Fibroblast of skin of left biceps (primary cell): ENCODE measurements at regions not wholly inside any gene's neighbourhood (a gene's known extent, or its start where the extent isn't known, plus 50 kb on each side); places are given as distances from the start of the nearest gene placed in this dataset.
A peak's percentile ranks its signal among the peaks of the same experiment; 100 is the strongest.
"Not testable (repeated sequence)": the region's sequence is repeated elsewhere in the genome, so short reads cannot be mapped to it uniquely, and the experiment has no call there.

Experiments
- DNase-seq, 2 experiments: peaks; one replicate each; pipeline ENCODE4 v3.0.0-alpha.2; 2013; ENCODE audit warnings: low read depth in 2 of 2

DNA sequence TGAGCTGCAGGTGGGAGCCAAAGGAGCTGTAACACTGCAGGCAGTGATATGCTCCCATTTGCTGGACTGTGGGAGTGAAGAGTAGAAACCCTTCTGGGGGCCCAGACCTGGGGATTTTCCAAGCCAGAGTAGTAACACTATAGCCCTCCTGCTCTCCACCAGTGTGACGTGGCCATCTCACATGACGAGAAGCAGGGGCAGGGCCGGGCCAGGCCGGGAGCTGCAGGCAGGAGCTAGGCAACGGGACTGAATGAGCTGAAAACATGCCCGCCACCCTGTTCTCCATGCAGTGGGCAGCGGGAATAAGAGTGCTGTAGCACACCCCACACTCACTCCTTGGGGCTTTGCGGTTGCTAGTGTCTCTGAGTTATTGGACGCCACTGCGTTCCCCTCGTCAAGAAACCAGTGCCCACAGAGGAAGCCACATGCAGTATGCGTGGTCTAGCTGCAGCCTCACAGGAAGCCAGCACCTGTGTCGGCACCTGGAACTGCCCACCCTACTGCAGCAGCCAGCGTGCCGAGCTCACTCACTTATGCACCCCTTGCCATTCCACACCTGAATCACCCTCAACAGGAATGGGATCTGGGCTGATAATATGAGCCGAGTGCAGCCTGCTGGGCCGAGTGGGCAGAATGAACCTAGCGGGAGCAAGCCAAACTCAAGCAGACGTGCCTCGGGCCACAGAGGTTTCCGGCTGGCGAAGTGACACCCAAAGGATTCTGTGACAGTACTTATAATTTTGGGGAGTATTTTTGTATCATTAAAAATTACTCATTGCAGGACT, 1389.6 kb downstream of the KCNT2 start:
- DNase-seq, result no peak

DNA sequence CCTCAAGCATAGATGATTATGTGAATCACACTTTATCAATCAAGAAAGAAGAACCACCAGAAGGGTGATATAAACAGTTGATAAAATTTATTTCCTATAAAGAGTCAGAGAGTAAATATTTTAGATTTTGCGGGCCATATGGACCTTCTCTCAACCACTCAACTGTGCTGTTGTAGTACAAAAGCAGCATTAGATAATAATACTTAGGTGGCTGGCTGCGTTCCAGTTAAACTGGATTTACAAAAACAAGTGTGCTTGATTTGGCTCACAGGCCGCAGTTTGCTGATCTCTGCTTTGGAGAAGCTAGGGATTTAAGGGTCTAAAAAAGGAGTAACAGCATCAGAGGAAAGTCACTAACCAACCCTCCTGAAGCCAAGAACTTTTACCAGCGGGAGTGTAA, 1406.0 kb downstream of the KCNT2 start:
- DNase-seq, result no peak

DNA sequence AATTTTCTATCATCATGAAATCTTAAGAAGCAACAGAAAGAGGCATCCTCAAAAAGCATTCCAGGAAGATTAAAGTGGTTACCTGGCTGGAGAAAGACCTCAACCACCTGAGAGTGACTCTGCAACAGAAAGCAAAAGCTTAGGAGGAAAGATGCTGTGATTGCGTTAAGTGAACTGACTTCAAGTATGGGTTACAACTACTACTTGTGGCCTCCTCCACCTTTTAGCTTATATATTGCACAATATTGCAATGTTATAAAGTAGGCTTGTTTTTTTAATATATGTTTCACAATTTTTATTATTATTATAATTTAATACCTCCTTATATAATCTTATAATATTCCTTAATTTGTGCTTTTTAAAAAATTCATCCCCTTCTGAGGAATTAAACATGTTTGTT, 1407.5 kb downstream of the KCNT2 start:
- DNase-seq, result no peak

DNA sequence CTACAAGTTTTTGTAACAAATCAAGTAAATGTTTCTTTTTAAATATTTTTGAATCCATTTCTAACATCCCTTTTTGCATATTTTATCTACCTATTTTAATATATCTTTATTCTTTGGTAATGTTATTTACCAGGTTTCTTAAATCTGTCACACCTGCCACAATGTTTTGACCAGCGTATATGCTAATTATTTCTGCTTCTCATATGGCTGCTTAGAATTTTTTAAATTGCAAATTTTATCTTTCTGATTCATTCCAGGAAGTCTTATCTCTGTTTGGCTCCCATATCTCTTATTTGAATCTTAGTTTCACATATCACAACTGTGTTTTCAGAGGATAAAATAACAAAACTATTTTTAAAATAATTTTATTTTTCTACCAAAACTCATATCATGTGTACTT, 1411.1 kb downstream of the KCNT2 start:
- no peak for DNase-seq

DNA sequence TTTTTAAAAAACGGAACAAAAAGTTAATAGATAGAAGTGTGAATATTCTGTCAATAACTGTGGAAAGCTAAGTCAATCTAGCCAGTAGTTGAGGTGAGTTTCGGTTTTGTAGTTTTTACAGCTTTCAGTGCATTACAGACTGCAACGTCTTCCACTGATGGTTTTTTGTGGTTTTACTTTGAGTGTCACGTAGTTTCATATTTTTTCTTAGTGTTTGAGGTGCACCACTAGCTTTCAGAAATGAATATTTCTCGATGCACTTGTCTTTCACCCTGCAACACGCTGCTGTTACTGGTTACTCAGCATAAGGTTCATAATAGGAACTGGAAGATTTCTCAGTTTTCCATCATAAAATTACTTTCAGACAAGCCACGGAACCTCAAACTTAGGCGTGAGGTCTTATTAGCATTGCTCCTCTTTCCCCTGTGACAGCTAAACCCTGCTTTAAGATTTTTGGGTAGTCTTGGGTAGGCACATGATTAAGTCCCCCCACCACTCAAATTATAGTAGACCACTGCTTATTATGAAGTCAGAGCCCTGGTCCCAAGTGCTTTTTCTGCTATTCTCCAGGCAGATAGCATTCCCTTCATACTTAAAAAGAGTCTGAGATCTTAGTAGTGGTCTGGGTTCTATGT, 1412.7 kb downstream of the KCNT2 start:
- DNase-seq, result no peak

DNA sequence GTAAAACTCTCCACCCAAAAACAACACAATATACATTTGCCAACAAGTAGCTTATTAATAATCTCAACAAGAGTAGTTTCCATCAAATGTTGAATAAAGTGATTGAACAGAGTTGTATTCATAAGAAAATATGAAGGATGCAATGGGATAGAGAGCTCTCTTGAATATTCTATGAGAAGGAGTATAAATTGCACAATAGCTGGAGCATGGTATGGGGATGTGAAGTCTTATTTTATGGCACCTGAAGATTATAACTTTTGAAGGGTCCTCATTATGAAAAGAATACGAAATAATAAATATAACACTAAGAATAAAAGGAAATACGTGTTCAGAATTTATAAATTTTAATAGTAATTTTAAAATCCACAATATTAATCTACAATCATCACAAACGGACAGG, 1415.1 kb downstream of the KCNT2 start:
- no peak for DNase-seq

DNA sequence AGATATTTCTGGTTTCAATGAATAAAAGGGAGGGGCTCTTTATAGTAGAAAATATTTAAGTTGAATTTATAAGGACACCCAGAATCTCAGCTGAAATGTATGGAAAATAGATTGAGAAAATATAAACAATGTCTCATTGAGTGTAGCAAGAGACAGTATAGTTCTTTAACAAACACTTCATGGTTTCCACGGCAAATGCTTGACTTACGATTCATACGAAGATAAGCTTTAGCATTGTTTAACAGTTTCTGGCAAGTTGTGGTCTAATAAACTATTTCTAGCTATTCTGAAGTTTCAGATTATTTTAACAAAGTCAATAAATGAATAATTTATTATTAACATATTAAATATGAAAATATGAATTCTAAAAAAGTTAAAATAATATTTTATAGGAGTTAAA, 1419.4 kb downstream of the KCNT2 start:
- peak in 1 of 2 experiments; percentile 10 for DNase-seq

DNA sequence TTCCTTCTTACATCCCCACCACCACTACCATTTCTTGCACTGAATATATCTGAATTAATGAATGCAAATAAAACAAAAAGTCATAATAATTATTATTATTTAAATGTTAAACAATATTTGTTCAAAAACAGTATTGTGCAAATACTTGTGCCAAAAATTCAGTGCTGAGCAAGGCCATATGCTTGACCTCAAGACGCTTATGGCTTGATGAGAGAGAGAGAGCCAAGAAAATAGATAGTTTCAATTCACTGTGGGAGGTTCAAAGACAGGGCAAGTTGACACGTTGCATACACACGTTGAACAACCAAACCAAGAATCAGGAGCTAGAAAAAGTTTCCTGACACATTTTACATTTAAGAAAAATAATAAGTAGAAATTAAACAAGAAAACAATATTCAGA, 1421.7 kb downstream of the KCNT2 start:
- DNase-seq, result no peak

DNA sequence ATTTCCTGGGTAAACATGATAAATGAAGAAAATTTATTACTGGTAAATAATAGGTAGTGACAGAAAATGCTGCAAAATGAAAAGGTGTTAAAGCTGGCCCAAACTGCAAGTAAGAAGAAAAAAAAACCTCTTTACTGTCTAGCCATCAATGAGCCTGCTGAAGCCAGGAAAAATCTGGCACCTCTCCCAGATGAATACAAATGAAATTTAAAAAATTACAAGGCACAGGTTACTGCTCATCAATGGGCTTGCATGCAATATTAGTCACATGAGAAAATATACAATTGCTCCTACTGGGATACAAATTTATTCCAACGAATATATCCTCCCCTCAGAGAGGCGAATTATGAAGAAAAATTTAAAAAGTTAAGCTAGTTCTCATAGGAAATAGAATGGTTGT, 1422.5 kb downstream of the KCNT2 start:
- peak in 1 of 2 experiments; percentile 3 for DNase-seq

DNA sequence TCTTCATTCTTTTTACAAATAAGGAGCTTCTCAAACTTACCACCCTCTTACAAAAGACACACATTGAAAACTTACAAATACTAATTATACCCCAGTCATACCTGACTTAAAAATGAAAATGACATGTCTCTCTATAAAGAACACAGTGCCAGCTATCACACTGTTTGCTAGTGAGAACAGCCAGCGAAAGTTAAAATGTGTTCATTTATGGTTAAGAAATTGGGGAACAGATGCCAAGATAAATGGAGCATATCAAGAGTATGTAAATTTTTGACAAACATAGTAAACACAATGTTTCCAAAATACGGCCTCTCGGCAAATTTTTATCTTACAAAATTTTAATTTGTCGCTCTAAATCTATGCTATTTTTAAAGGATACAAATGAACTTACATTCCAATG, 1422.9 kb downstream of the KCNT2 start:
- DNase-seq, result no peak

DNA sequence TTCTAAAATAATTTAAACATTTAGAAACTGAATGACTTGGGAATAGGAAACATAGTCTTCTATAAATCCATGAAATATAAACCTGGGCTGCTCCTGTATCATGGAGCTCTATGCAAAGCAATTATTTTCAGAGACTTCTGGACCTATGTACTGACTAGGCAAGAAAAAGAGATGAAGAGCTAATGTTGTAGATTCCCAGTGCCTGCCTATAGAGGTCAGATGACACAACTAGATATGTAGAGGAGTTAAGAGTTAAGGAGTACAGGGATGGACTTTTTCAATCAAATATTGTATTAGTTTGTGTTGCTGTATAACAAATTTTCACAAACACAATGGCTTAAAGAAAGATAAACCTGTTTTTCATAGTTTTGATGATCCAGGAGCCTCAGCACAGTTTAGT, 1434.5 kb downstream of the KCNT2 start:
- no peak for DNase-seq

DNA sequence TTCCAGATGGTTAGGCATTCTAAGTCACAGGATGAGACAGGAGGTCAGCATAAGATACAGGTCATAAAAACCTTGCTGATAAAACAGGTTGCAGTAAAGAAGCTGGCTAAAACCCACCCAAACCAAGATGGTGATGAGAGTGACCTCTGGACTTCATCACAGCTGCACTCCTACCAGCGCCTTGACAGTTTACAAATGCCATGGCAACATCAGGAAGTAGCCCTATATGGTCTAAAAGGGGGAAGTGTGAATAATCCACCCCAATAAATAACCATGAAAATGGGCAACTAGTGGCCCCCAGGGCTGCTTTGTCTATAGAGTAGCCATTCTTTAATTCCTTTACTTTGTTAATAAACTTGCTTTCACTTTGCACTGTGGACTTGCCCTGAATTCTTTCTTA, 1448.4 kb downstream of the KCNT2 start:
- not testable (repeated sequence) for DNase-seq

DNA sequence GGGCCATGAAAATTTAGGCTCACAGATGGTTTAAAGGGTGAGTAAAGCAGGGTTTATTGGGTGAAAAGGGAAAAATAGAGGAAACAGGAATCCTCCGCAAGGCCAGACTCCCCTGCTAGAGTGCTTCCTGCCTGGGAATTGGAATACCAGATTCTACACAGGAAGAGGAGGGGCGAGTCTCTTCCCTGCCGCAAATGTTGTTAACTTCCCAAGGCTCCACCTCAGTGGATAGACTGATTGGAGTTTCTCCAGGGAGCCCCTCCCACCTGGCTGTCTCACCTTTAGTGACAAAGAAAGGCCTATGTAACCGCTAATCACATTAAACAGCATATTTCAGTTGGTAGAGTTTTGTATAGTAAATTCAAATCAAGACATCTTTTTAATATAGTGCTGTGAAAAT, 1450.1 kb downstream of the KCNT2 start:
- DNase-seq, result no peak

DNA sequence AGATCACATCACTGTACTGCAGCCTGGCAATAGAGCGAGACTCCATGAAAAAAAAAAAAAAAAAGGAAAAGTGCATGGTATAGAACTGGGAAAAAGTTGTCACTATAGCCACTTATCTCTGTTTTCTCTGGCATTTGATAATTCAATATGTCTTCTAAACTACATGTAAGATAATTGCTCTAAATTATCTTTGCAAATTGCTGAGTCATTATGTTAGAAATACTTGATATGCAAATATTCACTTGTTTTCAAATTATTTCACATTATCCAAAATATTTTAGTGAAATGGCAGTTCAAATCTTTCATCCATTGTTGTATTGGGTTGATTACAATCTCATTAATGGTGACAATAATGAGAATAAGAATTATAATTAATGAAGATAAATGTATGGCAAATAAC, 1455.1 kb downstream of the KCNT2 start:
- DNase-seq, result no peak

DNA sequence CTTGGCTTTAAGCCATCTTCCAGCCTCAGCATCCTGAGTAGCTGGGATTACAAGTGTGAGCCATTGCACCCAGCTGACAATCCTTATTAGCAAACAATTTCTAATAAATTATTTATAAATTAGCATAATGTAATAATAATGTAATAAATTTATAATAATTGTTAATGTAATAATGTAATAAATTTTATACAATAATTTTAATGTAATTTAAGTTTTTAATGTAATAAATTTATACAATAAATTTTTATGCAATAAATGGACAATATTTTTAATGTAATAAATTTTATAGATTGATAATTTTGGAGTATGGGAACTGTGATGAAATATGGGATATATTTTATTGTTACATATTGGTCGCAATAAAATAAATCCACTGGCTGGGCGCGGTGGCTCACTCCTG, 1457.5 kb downstream of the KCNT2 start:
- DNase-seq, result no peak

DNA sequence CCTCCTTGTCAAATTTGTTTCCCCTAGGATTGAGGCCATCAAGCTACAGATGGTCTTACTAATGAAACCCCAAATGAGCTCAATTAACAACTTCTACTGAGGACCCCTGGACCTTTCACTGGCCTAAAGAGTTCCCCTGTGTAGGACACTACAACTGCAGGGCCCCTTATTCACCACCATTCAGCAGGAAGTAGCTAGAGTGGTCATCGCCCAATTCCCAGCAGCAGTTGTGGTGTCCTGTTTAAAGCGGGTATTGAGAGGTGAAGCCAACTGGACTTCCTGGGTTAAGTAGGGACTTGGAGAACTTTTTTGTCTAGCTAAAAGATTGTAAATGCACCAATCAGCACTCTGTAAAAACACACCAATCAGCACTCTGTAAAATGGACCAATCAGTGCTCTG, 1466.9 kb downstream of the KCNT2 start:
- DNase-seq, result no peak

DNA sequence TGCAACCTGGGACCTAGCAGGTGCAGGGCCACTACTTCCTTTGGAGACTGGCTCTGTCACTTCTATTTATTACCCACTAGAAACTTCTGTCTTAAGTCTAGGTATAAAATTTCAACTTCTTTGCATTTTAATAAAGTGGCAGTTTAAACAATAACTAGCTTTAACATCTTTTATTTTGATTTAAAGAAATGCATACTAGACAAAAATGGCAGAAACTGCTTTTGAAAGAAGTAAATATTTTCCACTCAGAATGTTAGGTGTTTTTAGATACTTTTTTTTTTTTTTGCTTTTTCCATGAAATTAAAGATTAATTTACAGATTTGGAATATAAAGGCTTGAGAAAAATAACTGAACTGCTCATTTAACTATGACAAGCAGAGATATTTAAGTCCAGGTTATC, 1477.6 kb downstream of the KCNT2 start:
- no peak for DNase-seq

DNA sequence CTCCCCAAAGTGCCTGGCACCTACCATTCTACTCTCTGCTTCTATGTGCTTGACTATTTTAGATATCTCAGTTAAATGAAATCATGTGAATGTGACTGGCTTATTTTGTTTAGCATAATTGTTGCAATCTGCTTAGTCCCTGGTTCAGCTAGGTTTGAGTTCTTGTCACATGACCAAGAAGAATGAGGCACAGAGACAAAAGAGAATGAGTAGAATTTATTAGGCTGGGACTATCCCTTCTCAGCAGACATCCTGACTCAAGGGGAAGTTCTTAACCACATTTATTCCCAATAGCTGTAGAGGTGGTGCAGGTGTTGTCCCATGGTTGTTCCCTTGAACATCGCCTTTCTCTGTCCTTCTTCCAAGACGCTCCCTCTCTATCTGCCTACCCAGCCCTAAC, 1485.7 kb downstream of the KCNT2 start:
- DNase-seq, result no peak

DNA sequence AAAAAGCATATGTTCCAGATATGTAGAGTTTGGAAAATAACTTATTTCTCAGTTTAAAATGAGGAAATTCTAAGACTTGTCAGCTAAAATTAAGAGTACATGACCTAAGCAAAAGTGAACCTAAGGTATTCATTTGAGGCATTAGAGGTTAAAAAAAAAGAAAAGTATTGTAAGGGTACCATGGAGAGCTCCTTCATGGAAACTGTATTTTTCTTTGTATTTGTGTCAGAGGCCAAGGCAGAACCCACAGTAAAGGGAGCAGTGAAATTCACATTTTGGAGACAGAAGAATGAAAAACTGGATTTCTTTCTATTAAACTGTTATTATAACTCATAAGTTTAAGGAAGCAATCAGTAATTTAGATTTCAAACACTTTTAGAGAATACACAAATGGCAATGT, 1494.8 kb downstream of the KCNT2 start:
- DNase-seq, result no peak

DNA sequence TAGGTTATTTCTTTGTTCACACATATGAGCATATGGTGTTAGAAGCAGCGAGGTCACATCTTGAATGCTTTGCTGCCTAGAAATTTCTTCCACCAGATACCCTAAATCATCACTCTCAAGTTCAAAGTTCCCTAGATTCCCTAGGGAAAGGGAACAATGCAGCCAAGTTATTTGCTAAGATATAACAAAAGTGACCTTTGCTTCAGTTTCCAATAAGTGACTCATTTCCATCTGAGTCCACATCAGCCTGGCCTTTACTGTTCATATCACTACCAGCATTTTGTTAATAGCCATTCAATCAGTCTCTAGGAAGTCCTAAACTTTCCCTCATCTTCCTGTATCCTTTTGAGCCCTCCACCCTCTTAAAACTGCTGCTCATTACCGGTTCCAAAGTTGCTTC, 1502.5 kb downstream of the KCNT2 start:
- DNase-seq, result no peak

DNA sequence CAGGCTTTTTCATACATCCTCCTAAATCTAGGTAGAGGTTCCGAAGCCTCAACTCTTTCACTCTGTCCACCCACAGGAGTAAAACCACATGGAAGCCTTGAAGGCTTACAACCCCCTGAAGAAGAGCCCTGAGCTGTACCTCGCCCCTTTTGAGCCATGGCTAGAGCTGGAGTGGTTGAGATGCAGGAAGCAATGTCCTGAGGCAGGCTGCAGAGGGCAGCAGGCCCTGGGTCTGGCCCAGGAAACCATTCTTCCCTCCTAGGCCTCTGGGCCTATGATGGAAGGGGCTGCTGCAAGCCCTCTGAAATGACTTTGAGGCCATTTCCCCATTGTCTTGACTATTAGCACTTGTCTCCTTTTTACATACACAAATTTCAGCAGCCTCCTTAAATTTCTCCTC, 1503.0 kb downstream of the KCNT2 start:
- DNase-seq, result no peak

DNA sequence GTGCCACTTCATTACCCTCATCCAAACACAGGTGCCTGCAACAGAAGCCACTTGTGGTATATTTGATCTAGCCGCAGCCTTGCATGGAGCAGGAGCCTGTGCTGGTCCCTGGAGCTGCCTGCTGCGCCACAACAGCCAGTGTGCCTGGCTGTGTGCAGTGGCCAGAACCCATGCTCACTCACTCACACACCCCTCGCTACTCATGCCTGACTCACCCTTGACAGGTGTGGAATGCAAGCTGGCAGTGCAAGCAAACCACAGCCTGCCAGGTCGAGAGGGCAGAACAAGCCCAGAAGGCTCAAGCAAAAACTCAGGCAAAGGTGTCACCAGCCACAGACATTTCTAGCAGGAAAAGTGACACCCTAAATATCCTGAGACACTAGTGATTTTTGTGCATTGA, 1510.9 kb downstream of the KCNT2 start:
- DNase-seq, result no peak

DNA sequence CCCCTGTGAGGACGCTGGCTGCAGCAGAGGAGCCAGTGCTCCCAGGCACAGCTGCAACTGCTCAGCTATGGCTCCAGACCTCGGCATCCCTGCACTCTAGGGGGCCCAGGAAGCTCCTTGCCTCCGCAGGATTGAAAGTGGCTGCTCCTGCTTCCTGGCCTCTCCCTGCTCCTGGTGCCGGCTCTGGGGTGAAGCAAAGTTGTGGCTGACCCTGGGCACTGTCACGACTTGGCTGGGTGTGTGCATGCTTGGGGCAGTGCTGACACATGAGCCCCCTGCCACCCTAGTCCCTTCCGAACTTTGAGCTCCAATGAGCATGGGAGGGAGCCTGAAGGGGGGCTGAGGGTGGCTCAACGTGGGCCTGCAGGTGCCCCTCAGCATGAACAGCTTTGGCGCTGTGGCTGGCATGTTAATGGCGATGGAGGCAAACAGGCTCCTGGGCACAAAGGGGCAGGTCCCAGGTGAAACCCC, 1512.2 kb downstream of the KCNT2 start:
- no peak for DNase-seq

DNA sequence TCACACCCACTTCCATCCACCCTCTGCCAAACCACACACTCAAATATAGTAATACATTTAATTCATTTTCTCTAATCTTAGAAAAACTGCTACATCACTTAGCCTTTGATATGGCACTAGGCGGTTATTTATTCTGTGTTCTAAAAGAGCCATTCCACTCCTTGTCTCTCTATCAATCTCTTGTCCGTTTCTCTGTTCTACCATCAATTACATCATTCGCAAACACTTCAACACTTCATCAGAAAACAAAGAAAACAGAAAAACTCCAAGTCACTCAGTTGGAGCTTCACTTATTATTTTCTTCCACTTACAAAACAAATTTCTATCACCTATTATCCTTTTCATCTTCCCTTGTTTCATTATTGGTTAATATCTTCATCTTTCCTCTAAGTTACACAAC, 1523.0 kb downstream of the KCNT2 start:
- no peak for DNase-seq
